Spleen (tissue), 7 donors: ENCODE measurements at regions not wholly inside any gene's neighbourhood (a gene's known extent, or its start where the extent isn't known, plus 50 kb on each side); places are given as distances from the start of the nearest gene placed in this dataset.

Source experiments
- CTCF ChIP-seq, 11 experiments: fragments of 200-600 bp in 7 of 11; fragments of 450-650 bp in 4 of 11; sonication (generic) in 4 of 11; IDR thresholded peaks in 8 of 11; conservative IDR thresholded peaks in 3 of 11; 1 replicate in 7 of 11; 2 replicates in 4 of 11; pipeline versions ENCODE4 v1.4.0 to v1.8.0; 2016 to 2021; ENCODE audit warnings: antibody characterized with exemption in 11 of 11, inconsistent platforms in 4 of 11, mild to moderate bottlenecking in 1 of 11
- POLR2A ChIP-seq, 3 donors: fragments of 450-650 bp; IDR thresholded peaks; one replicate each; pipeline ENCODE4 v1.5.1; 2017; ENCODE audit warnings: antibody characterized with exemption in 3 of 3, mild to moderate bottlenecking in 1 of 3
- donor health status: DM: no; HTN: no; CAD: no; lungs with moderate emphysema.
- donor health status: DM: no; HTN: no; CAD: no.
- donor health status: DM: no; HTN: no; CAD: no.

DNA sequence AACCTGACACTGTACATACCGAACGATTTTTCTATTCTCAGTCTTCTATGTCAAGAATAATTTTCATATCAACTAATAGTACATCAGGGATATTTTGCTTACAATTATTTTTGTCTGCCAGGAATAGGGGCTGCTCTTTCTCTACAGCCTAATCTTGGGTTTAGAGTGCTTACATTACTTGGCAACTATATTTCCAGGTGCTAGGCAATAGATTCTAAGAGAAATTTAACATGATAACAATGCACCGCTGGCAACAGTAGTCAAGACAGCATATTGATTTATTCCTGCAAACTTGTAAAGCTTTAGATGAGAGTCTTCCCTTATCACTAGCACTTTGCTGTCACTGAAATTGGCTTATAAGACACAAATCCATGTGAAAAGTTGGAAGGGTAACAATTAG is 935.9 kb downstream of the CDH11 start:
- TF ChIP-seq POLR2A (IDR thresholded peaks at IDR 0.05) (no peak), CTCF (IDR thresholded peaks at IDR 0.05 in 8 of 11, conservative IDR thresholded peaks at IDR 0.05 in 3 of 11) (no peak)
